HG03565 (cell line): ENCODE measurements at regions not wholly inside any gene's neighbourhood (a gene's known extent, or its start where the extent isn't known, plus 50 kb on each side); places are given as distances from the start of the nearest gene placed in this dataset.

Source experiments
- ATAC-seq: cut with Tn5 transposase; IDR thresholded peaks from one replicate; pipeline ENCODE4 v1.9.1; 2021; ENCODE audit warnings: mild to moderate bottlenecking, moderate library complexity; ENCODE audit not compliant: unreplicated experiment

GRCh38 chr14:84167026-84167425 is 1362.9 kb upstream of the FLRT2 start:
- ATAC-seq, result no peak

- ATAC-seq, result no peak
Observed at GRCh38 chr14:84180336-84180735, 1349.6 kb upstream of the FLRT2 start.

- ATAC-seq, result no peak
Observed at GRCh38 chr14:84181072-84181471, 1348.9 kb upstream of the FLRT2 start.

- no peak for ATAC-seq
Observed at GRCh38 chr14:84195514-84195913, 1334.4 kb upstream of the FLRT2 start.

GRCh38 chr14:84197704-84198103 is 1332.2 kb upstream of the FLRT2 start:
- no peak for ATAC-seq

GRCh38 chr14:84202486-84202885 is 1327.5 kb upstream of the FLRT2 start:
- ATAC-seq, result no peak

- no peak for ATAC-seq
Observed at GRCh38 chr14:84203896-84204295, 1326.0 kb upstream of the FLRT2 start.

- no peak for ATAC-seq
Observed at GRCh38 chr14:84208451-84208850, 1321.5 kb upstream of the FLRT2 start.

GRCh38 chr14:84209031-84209430 is 1320.9 kb upstream of the FLRT2 start:
- no peak for ATAC-seq

- no peak for ATAC-seq
Observed at GRCh38 chr14:84217066-84217465, 1312.9 kb upstream of the FLRT2 start.

GRCh38 chr14:84225268-84225667 is 1304.7 kb upstream of the FLRT2 start:
- ATAC-seq, result no peak

GRCh38 chr14:84228702-84229101 is 1301.2 kb upstream of the FLRT2 start:
- ATAC-seq, result no peak

GRCh38 chr14:84234281-84234680 is 1295.7 kb upstream of the FLRT2 start:
- no peak for ATAC-seq

GRCh38 chr14:84236290-84236689 is 1293.7 kb upstream of the FLRT2 start:
- no peak for ATAC-seq

GRCh38 chr14:84237881-84238280 is 1292.1 kb upstream of the FLRT2 start:
- no peak for ATAC-seq

GRCh38 chr14:84247693-84248092 is 1282.3 kb upstream of the FLRT2 start:
- no peak for ATAC-seq

GRCh38 chr14:84250893-84251292 is 1279.1 kb upstream of the FLRT2 start:
- ATAC-seq, result no peak

GRCh38 chr14:84251411-84252115 is 1278.4 kb upstream of the FLRT2 start:
- ATAC-seq, result no peak

- ATAC-seq, result no peak
Observed at GRCh38 chr14:84252706-84253105, 1277.2 kb upstream of the FLRT2 start.

- no peak for ATAC-seq
Observed at GRCh38 chr14:84253326-84253725, 1276.6 kb upstream of the FLRT2 start.

- no peak for ATAC-seq
Observed at GRCh38 chr14:84254290-84254689, 1275.7 kb upstream of the FLRT2 start.

GRCh38 chr14:84262932-84263331 is 1267.0 kb upstream of the FLRT2 start:
- ATAC-seq, result no peak

GRCh38 chr14:84272290-84272721 is 1257.6 kb upstream of the FLRT2 start:
- no peak for ATAC-seq
